OCI-M1 (cell line): ENCODE measurements at regions not wholly inside any gene's neighbourhood (a gene's known extent, or its start where the extent isn't known, plus 50 kb on each side); places are given as distances from the start of the nearest gene placed in this dataset.
A peak's percentile ranks its signal among the peaks of the same experiment; 100 is the strongest.

Experiments used
- DNase-seq: peaks from one replicate; lab custom pipeline; 2025; lab: John Stamatoyannopoulos, UW

- peak; percentile 31 for DNase-seq
Measured at GRCh38 chr3:127374086-127375010, 86.5 kb upstream of the PRR20G start.

- no peak for DNase-seq
Measured at GRCh38 chr3:127373441-127374085, 85.7 kb upstream of the PRR20G start.

GRCh38 chr3:127371846-127372245 lies 84.0 kb upstream of the PRR20G start:
- no peak for DNase-seq

DNA sequence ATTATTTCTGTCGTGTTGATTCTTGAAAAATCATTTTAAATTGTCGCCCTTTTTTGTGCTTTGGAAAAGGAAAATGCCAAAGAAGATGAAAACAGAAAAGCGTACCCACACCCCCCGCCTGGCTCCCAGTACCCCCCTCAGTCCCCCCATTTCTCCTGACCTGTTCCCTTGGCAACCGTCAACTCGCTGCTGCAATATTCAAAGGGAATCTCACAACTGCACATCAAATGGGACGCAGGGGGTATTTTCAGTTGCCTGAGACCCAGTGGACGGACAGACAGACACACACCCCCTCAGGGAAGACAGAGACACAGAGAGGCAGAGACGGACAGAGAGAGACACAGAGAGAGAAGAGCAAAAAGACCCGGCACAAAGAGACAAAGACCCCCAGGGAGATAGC lies 83.5 kb upstream of the PRR20G start:
- no peak for DNase-seq

DNA sequence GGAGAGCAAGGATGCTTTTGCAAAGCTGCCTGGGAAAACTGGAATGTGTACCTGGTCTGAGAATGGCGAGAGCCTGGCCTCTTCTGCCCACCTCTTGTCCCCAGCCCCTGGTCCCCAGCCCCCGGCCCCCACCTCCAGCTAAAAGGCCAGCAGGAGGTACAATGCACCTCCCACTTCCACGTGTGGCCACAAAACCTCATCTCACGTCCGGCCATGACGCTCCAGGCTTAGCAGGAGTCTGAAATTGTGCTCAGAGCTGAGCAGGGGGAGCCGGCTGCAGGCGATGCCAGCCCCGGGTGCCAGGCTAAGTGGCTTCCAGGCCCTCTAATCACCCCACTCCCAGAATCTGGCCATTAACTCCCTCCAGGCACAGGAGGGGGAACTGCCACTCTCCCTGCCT lies 83.1 kb upstream of the PRR20G start:
- no peak for DNase-seq

DNA sequence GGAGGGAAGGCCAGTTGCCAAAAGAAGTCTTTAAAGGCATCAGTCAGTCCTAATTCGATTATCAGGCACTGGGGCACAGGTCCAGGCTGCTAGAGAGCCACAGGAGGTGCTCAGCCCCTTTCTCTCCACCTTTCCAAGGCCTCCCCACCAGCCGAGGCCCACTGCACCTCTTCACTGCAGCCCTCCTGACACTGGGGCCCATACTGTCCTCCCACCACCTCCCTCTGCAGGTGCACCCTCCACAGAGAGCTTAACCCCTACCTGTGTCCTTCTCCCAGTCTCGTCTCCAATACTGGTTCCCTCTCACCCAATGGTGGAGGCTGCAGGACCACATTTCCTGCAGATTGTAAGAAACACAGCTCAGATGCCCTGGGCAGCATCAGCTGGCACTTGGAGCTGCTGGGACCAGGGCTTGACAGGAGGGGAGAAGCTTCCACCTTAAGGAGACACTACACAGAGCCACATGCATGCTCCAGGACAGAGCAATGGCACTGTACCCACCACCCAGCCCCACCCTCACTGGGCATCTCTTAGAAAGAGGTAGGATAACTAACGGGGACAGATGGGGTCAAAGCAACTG lies 81.6 kb upstream of the PRR20G start:
- no peak for DNase-seq

- no peak for DNase-seq
Measured at GRCh38 chr3:127368186-127369032, 80.6 kb upstream of the PRR20G start.

- no peak for DNase-seq
Measured at GRCh38 chr3:127367593-127367992, 79.7 kb upstream of the PRR20G start.

GRCh38 chr3:127366383-127366782 lies 78.5 kb upstream of the PRR20G start:
- no peak for DNase-seq

GRCh38 chr3:127365163-127365798 lies 77.4 kb upstream of the PRR20G start:
- DNase-seq, result no peak

GRCh38 chr3:127363891-127364290 lies 76.0 kb upstream of the PRR20G start:
- DNase-seq, result no peak

- no peak for DNase-seq
Measured at GRCh38 chr3:127363171-127363570, 75.3 kb upstream of the PRR20G start.

- DNase-seq, result no peak
Measured at GRCh38 chr3:127360647-127361046, 72.8 kb upstream of the PRR20G start.

DNA sequence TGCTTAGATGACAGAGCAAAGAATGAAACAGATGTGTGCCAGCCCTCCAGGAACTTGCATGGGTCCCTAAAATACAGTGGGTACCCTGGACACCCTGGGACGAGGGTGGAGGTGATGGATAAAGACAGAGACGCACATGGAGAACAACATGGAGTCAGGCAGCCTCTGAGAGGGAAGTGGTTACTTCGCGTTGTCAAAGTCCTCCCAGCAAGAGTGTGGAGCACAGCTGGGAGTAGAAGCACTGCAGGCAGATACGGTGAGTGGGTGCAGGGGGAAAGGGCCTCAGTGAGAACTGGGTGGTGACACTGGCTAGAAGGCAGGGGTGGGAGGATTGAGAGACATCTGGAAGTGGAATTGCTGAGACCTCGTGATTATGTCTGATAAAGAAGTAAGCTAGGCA lies 70.8 kb upstream of the PRR20G start:
- no peak for DNase-seq

- no peak for DNase-seq
Measured at GRCh38 chr3:127356381-127356780, 68.5 kb upstream of the PRR20G start.

DNA sequence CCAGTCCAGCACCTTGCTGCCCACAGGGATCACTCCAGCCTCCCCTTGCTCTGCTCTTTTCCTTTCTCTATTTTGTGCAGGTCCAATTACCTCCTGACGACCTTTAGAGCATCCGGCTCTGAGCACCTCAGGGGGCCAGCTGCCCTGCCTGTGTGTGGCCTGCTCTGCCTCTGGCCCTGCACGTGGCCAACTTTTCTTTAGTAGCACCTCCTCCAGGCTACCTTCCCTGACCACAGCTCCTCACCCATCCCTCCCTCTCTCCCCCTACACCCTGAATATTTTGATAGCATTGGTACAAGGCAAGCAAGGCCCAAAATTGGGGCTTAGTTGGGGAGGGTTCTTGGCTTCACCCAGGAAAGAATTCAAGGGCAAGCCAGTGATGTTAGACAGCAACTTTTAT lies 66.9 kb upstream of the PRR20G start:
- DNase-seq, result no peak

GRCh38 chr3:127352612-127353011 lies 64.8 kb upstream of the PRR20G start:
- no peak for DNase-seq

- no peak for DNase-seq
Measured at GRCh38 chr3:127351775-127352350, 64.0 kb upstream of the PRR20G start.

DNA sequence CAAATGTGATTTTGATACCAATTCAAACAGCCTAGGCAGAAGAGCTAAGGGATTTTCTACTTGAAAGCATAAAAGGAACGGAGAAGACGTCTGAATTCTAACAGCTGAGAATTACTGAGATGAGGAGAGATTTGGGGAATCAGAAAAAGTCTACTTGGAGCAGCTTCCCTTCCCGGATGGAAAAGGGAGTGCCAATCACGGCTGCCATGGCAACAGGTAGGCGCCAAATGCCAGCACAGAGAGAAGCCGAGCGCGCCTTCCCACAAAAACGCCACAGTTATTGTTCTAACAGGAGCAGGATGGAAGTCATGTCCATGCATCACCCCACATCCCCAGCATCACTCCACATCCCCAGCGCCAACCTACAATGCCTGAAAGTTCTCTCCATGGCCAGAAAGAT lies 63.5 kb upstream of the PRR20G start:
- no peak for DNase-seq

- no peak for DNase-seq
Measured at GRCh38 chr3:127350172-127351050, 62.6 kb upstream of the PRR20G start.
